H9 (cell line): ENCODE measurements at regions not wholly inside any gene's neighbourhood (a gene's known extent, or its start where the extent isn't known, plus 50 kb on each side); places are given as distances from the start of the nearest gene placed in this dataset.

Source experiments
- DNase-seq: peaks from one replicate; pipeline ENCODE4 v3.0.0-alpha.2; 2017
- H2AFZ ChIP-seq: one replicate; pipeline ENCODE4 v1.6.1; 2013; ENCODE audit warnings: mild to moderate bottlenecking, low read length, control low read depth, moderate library complexity
- H2AK5ac ChIP-seq: 2 replicates; pipeline ENCODE4 v1.6.1; 2013; ENCODE audit warnings: low read length, control low read depth, mixed read lengths; ENCODE audit not compliant: insufficient read length
- H2BK120ac ChIP-seq: one replicate; pipeline ENCODE4 v1.6.1; 2013; ENCODE audit warnings: low read depth, mild to moderate bottlenecking, low read length, control low read depth, inconsistent platforms; ENCODE audit not compliant: poor library complexity, severe bottlenecking
- H2BK12ac ChIP-seq: 2 replicates; pipeline ENCODE4 v1.6.1; 2013; ENCODE audit warnings: low read length, control low read depth, mixed read lengths, low read depth; ENCODE audit not compliant: insufficient read length
- H2BK15ac ChIP-seq: 2 replicates; pipeline ENCODE4 v1.6.1; 2013; ENCODE audit warnings: low read depth, low read length, control low read depth
- H2BK20ac ChIP-seq: one replicate; pipeline ENCODE4 v1.6.1; 2013; ENCODE audit warnings: low read depth, mild to moderate bottlenecking, low read length, control low read depth, inconsistent platforms; ENCODE audit not compliant: poor library complexity, severe bottlenecking
- H2BK5ac ChIP-seq: 2 replicates; pipeline ENCODE4 v1.6.1; 2013; ENCODE audit warnings: low read length, control low read depth, mixed read lengths; ENCODE audit not compliant: insufficient read length
- H3K14ac ChIP-seq: 2 replicates; pipeline ENCODE4 v1.6.1; 2013; ENCODE audit warnings: low read length, control low read depth; ENCODE audit not compliant: insufficient read depth
- H3K18ac ChIP-seq: 2 replicates; pipeline ENCODE4 v1.6.1; 2013; ENCODE audit warnings: low read depth, mild to moderate bottlenecking, mixed read lengths, low read length, control low read depth; ENCODE audit not compliant: insufficient read length
- H3K23ac ChIP-seq: 2 replicates; pipeline ENCODE4 v1.6.1; 2013; ENCODE audit warnings: low read length, control low read depth, mixed read lengths, low read depth; ENCODE audit not compliant: insufficient read length
- H3K23me2 ChIP-seq: 2 replicates; pipeline ENCODE4 v1.6.1; 2013; ENCODE audit warnings: low read depth, mild to moderate bottlenecking, mixed read lengths, low read length, control low read depth; ENCODE audit not compliant: insufficient read length, poor library complexity, severe bottlenecking
- H3K27ac ChIP-seq: 2 replicates; pipeline ENCODE4 v1.5.1; 2013; ENCODE audit warnings: low read length, control low read depth, mixed read lengths, low read depth; ENCODE audit not compliant: insufficient read length
- H3K27me3 ChIP-seq: 2 replicates; pipeline ENCODE4 v1.6.1; 2013; ENCODE audit warnings: low read length, control low read depth, inconsistent platforms; ENCODE audit not compliant: insufficient read depth
- H3K4ac ChIP-seq: 2 replicates; pipeline ENCODE4 v1.6.1; 2013; ENCODE audit warnings: low read depth, mild to moderate bottlenecking, control low read depth, inconsistent platforms, low read length, moderate library complexity
- H3K4me1 ChIP-seq: 2 replicates; pipeline ENCODE4 v1.6.1; 2013; ENCODE audit warnings: low read length, control low read depth, inconsistent platforms; ENCODE audit not compliant: insufficient read depth
- H3K4me2 ChIP-seq: 2 replicates; pipeline ENCODE4 v1.6.1; 2013; ENCODE audit warnings: low read length, control low read depth, mixed read lengths; ENCODE audit not compliant: insufficient read length, insufficient read depth
- H3K56ac ChIP-seq: 2 replicates; pipeline ENCODE4 v1.6.1; 2013; ENCODE audit warnings: low read depth, mild to moderate bottlenecking, mixed read lengths, low read length, control low read depth; ENCODE audit not compliant: insufficient read length
- H3K79me1 ChIP-seq: 2 replicates; pipeline ENCODE4 v1.6.1; 2013; ENCODE audit warnings: low read depth, mild to moderate bottlenecking, moderate library complexity, low read length, control low read depth, inconsistent platforms; ENCODE audit not compliant: insufficient read depth, poor library complexity, severe bottlenecking
- H3K79me2 ChIP-seq: 2 replicates; pipeline ENCODE4 v1.6.1; 2013; ENCODE audit warnings: low read length, control low read depth, inconsistent platforms; ENCODE audit not compliant: insufficient read depth
- H3K9ac ChIP-seq: 2 replicates; pipeline ENCODE4 v1.6.1; 2013; ENCODE audit warnings: low read length, control low read depth, mixed read lengths; ENCODE audit not compliant: insufficient read length; ENCODE audit errors: extremely low read depth
- H3K9me3 ChIP-seq: one replicate; pipeline ENCODE4 v1.6.1; 2013; ENCODE audit warnings: low read depth, low read length, inconsistent platforms; ENCODE audit not compliant: control insufficient read depth
- H3T11ph ChIP-seq: one replicate; pipeline ENCODE4 v1.6.1; 2013; ENCODE audit warnings: mild to moderate bottlenecking, low read length, control low read depth, inconsistent platforms
- H4K20me1 ChIP-seq: one replicate; pipeline ENCODE4 v1.6.1; 2013; ENCODE audit not compliant: control insufficient read depth, insufficient read length, insufficient read depth
- H4K5ac ChIP-seq: 2 replicates; pipeline ENCODE4 v1.6.1; 2013; ENCODE audit warnings: low read depth, mild to moderate bottlenecking, mixed read lengths, low read length, control low read depth; ENCODE audit not compliant: insufficient read length
- H4K8ac ChIP-seq: replicated peaks from 2 replicates; pipeline ENCODE4 v1.6.1; 2013; ENCODE audit warnings: low read length, control low read depth, mixed read lengths, low read depth; ENCODE audit not compliant: insufficient read length
- H4K91ac ChIP-seq: 2 replicates; pipeline ENCODE4 v1.6.1; 2013; ENCODE audit warnings: low read depth, mild to moderate bottlenecking, moderate library complexity, mixed read lengths, low read length, control low read depth; ENCODE audit not compliant: insufficient read length
- H3K27ac Mint-ChIP-seq, 3 experiments: 2 replicates in 2 of 3; 3 replicates in 1 of 3; pipeline ENCODE4 v1.8.0; 2020 to 2021; ENCODE audit warnings: mixed read lengths in 3 of 3, mild to moderate bottlenecking in 1 of 3, moderate library complexity in 1 of 3
- H3K27me3 Mint-ChIP-seq: 2 replicates; pipeline ENCODE4 v1.8.0; 2021; ENCODE audit warnings: low read depth, mild to moderate bottlenecking, moderate library complexity, mixed read lengths
- H3K36me3 Mint-ChIP-seq, 3 experiments: 2 replicates in 2 of 3; 3 replicates in 1 of 3; pipeline ENCODE4 v1.8.0; 2020 to 2021; ENCODE audit warnings: low read depth in 3 of 3, mixed read lengths in 3 of 3; ENCODE audit not compliant: insufficient read depth in 1 of 3
- H3K4me1 Mint-ChIP-seq, 2 experiments: 2 replicates each; pipeline ENCODE4 v1.8.0; 2020; ENCODE audit warnings: mixed read lengths in 2 of 2
- H3K4me3 Mint-ChIP-seq, 2 experiments: 2 replicates in 1 of 2; 3 replicates in 1 of 2; pipeline ENCODE4 v1.8.0; 2020 to 2021; ENCODE audit warnings: mild to moderate bottlenecking in 2 of 2, mixed read lengths in 2 of 2, moderate library complexity in 1 of 2
- H3K9me3 Mint-ChIP-seq, 2 experiments: 2 replicates in 1 of 2; 3 replicates in 1 of 2; pipeline ENCODE4 v1.8.0; 2020; ENCODE audit warnings: mild to moderate bottlenecking in 2 of 2, mixed read lengths in 2 of 2, moderate library complexity in 1 of 2
- CTCF ChIP-seq: fragments of 200-600 bp; sonication (generic); conservative IDR thresholded peaks from 3 replicates; pipeline ENCODE4 v1.8.0; 2021; ENCODE audit warnings: antibody characterized with exemption, mild to moderate bottlenecking
- WGBS: extraction: QIAGEN DNeasy Blood & Tissue Kit; methylation state at CpG from one replicate; pipeline ENCODE4 v1.1.7; 2013; ENCODE audit warnings: missing lambda C conversion rate, low lambda C conversion rate, mixed read lengths; ENCODE audit not compliant: insufficient read length; ENCODE audit errors: extremely low coverage; 5-methylcytosine and 5-hydroxymethylcytosine counted together

DNA sequence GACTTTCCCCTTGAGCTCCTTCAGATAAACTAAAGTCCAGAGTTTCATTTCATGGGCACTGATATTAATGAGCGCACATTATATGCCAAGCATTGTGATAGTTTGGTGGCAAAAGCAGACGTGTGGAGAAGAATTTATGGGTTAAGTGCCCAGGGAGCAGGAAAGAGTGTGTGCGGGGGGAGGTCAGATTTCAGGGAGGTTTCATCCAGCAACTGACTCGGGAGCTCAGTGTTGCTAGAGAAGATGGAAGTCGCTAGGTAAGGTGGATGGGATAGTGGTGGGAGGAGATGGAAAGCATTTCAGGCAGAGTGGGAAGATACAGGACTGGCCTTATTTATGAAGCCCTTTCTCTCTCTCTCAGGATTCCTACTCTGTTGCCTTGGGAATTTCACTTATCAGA is 223.0 kb downstream of the SNX10 start:
- TF ChIP-seq CTCF = no peak
- H3K9me3 Mint-ChIP-seq = peaks cover 0 to 3% of the 10 kb centered on the region in 2 experiments; a peak in 2 of 5 replicates
- no peaks in the 10 kb centered on the region for H3K27me3 Mint-ChIP-seq
- no peaks in the 10 kb centered on the region for H3K27me3 ChIP-seq
- no peak overlapping the region for H3K4ac ChIP-seq
- H3K18ac ChIP-seq = no peak overlapping the region
- H3T11ph ChIP-seq = no peak overlapping the region
- no peak overlapping the region for H3K14ac ChIP-seq
- no peak overlapping the region for H3K4me3 Mint-ChIP-seq
- no peak overlapping the region for H3K56ac ChIP-seq
- no peak overlapping the region for H3K4me2 ChIP-seq
- H3K9me3 ChIP-seq = no peaks in the 10 kb centered on the region
- H4K5ac ChIP-seq = no peak overlapping the region
- DNase-seq = no peak
- no peak overlapping the region for H2AK5ac ChIP-seq
- H3K9ac ChIP-seq = no peak overlapping the region
- H3K23ac ChIP-seq = no peak overlapping the region
- peaks cover 3 to 5% of the 10 kb centered on the region in 2 experiments; a peak in 1 of 4 replicates for H3K4me1 Mint-ChIP-seq
- H3K27ac ChIP-seq = no peak overlapping the region
- H3K27ac Mint-ChIP-seq = no peak overlapping the region
- H4K20me1 ChIP-seq = no peaks in the 10 kb centered on the region
- no peaks in the 10 kb centered on the region for H3K23me2 ChIP-seq
- no peaks in the 10 kb centered on the region for H3K4me1 ChIP-seq
- no peak overlapping the region for H2BK120ac ChIP-seq
- no peak overlapping the region for H2BK5ac ChIP-seq
- H3K79me2 ChIP-seq = no peaks in the 10 kb centered on the region
- no peak overlapping the region for H2BK15ac ChIP-seq
- no peak overlapping the region for H2BK20ac ChIP-seq
- no CpG with 5 or more reads among the region's 5 CpGs for WGBS
- no peaks in the 10 kb centered on the region for H3K79me1 ChIP-seq
- no peak overlapping the region for H4K8ac ChIP-seq
- H2AFZ ChIP-seq = no peak overlapping the region
- H3K36me3 Mint-ChIP-seq = no peaks in the 10 kb centered on the region
- H4K91ac ChIP-seq = no peak overlapping the region
- H2BK12ac ChIP-seq = no peak overlapping the region
